ENCODE measurements at regions not wholly inside any gene's neighbourhood (a gene's known extent, or its start where the extent isn't known, plus 50 kb on each side); places are given as distances from the start of the nearest gene placed in this dataset.
A peak's percentile ranks its signal among the peaks of the same experiment; 100 is the strongest.

DNA sequence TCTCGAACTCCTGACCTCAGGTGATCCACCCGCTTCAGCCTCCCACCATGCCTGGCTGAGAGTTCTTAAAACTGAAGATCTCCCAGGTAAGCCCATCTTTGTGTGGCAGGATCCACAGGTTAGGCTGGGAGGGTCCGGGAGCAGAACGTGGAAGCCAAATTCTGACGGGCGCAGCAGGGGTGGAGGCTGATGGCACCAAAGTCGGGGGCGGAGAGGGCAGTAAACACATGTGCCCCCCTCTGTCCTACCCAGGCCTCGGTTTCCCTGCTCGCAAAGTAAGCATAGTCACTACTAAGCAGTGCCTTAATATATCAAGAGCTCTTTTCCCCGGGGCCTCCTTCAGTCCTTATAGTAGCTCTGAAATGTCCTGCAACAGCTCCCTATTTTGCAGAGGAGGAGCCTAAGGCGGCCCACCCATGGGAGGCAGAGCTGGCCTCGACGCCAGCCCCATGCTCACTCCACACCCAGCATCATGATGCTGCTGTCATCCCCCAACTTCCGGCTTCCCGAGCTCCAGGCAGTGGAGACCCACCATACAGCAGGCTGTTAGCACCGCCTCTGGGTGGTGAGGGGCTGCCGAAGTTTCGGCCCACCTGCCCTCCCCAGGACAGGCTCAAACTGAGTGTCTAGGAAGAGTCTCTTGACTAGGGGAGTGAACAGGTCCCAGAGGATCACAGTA lies 230.0 kb downstream of the CTTN start:
- DNase-seq (peak in 1 of 3 donors; percentile 47), ATAC-seq (no peak)
- H3K4me1 ChIP-seq (ENCODE audit: low read depth), result peaks cover 15% of the 10 kb centered on the region
- H3K9me3 ChIP-seq, result no peaks in the 10 kb centered on the region
- intact Hi-C loops (cut with DNase I, micrococcal nuclease), result no loop called here
- H3K4me3 ChIP-seq, result no peak overlapping the region
- TF ChIP-seq, protein P1, sequence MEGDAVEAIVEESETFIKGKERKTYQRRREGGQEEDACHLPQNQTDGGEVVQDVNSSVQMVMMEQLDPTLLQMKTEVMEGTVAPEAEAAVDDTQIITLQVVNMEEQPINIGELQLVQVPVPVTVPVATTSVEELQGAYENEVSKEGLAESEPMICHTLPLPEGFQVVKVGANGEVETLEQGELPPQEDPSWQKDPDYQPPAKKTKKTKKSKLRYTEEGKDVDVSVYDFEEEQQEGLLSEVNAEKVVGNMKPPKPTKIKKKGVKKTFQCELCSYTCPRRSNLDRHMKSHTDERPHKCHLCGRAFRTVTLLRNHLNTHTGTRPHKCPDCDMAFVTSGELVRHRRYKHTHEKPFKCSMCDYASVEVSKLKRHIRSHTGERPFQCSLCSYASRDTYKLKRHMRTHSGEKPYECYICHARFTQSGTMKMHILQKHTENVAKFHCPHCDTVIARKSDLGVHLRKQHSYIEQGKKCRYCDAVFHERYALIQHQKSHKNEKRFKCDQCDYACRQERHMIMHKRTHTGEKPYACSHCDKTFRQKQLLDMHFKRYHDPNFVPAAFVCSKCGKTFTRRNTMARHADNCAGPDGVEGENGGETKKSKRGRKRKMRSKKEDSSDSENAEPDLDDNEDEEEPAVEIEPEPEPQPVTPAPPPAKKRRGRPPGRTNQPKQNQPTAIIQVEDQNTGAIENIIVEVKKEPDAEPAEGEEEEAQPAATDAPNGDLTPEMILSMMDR (IDR thresholded peaks at IDR 0.05), result no peak
- H3K36me3 ChIP-seq (ENCODE audit: low read depth), result no peaks in the 10 kb centered on the region

DNA sequence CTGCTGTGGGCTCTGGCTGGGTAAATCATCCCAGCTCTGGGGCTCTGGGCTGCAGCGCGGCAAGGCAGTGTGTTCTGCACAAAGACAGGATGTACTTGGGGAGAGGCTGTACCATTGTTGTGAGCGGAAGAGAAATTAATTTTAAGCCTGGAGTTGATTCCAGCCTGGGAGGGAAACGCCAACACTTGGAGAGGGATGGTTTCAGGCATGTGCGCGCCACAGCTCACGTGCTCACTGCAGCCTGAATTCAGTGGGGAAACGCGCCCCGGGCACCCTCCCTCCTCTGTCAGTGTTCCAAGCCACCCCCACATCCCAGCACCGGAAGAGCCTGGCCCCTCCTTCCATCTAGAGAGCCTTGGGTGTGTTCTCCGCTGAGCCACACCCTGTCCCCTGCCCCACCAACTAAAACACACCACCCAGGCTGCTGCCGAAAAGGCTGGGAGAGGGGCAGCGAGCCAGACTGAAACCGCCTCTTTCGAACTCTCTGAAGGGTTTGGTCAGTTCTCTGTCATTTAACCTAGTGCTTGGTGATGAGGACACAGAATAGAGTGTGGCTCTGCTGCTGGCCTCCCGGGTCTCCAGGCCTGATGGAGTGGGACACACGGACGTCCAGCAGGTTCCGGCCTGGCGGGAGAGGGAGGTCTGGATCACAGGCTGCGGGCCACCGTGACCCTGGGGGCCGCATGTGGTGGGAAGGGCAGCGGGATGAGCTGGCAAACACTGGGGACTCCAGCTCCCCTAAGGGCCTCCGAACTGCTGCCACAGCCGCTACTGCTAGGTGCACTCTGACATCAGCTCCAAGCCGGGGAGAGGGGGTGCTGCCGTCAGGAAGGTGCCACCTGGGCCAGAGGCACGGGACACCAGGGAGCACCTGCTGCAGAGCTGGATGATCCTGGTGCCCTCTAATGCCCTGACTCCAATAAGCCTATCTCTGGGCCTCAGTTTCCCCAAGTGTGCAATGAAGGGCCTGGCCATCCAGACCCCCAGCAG lies 230.8 kb downstream of the CTTN start:
- TF ChIP-seq, protein P1 (IDR thresholded peaks at IDR 0.05), result no peak
- H3K4me1 ChIP-seq (ENCODE audit: low read depth), result peaks cover 12% of the 10 kb centered on the region
- peak; percentile 75 to 87 (median 76) for DNase-seq
- ATAC-seq, result peak; percentile 82
- H3K4me3 ChIP-seq, result no peak overlapping the region
- H3K9me3 ChIP-seq, result no peaks in the 10 kb centered on the region
- intact Hi-C loops (cut with DNase I, micrococcal nuclease), result no loop called here
- H3K36me3 ChIP-seq (ENCODE audit: low read depth), result no peaks in the 10 kb centered on the region

DNA sequence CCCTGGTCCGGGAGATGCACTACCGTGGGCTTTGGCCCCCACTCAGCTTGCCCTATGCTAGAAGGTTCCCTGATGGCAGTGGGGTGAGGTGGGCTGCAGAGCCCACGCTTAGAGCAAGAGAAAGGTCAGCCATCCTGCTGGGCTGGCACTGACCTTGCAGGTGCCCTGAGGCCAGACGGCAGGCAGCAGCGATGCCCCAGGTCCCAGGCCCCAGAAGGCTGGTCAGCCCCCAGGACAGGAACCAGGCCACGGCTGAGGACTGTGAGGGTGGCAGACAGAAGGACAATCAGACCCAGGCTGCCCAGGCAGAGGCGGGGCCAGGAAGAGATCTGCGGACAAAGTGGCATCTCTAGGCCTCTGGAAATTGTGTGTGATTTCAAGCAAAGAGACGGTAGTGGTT lies 231.7 kb downstream of the CTTN start:
- no peaks in the 10 kb centered on the region for H3K36me3 ChIP-seq (ENCODE audit: low read depth)
- intact Hi-C loops (cut with DNase I, micrococcal nuclease), result no loop called here
- no peak overlapping the region for H3K4me3 ChIP-seq
- no peak for DNase-seq
- H3K9me3 ChIP-seq, result no peaks in the 10 kb centered on the region
- TF ChIP-seq, protein P1 (IDR thresholded peaks at IDR 0.05), result no peak
- peaks cover 12% of the 10 kb centered on the region for H3K4me1 ChIP-seq (ENCODE audit: low read depth)
- no peak for ATAC-seq

DNA sequence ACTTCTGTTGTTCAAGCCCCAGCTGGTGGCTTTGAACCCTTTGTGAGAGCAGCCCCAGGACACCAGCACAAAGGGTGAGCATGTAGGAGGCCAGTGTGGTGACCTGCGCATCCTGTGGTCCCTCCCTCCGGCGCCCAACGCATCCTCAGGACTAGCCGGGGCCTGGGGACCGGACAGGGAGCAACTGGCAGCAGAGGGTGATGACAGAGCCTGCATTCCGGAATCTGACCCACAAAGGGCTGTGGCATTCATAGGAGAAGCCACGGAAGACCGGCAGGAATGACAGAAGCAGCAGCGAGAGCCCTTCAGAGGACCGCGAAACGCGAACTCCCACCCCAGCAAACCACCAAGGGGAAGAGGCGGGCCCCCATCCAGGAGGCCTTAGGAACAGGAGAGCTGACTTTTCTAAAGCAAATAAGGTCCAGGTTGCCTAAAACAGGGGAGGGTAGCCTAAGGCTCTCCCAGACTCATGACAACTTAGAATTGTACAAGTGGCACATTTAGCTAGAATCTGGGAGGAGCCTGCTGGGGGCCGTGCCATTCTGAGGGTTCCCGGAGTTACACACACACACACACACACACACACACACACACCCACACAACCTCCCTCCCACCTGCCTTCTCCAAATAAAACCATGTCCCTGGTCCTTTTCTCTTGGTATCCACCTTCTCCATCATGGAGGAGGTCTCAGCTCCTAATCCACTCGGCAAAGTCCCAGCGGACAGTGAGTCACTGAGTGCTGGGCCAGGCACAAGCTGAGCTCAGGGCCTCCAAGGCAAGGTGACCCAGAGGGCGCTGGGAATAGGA lies 232.7 kb downstream of the CTTN start:
- H3K4me1 ChIP-seq (ENCODE audit: low read depth), result peaks cover 12% of the 10 kb centered on the region
- TF ChIP-seq, protein P1 (IDR thresholded peaks at IDR 0.05), result no peak
- DNase-seq, result no peak
- no peaks in the 10 kb centered on the region for H3K36me3 ChIP-seq (ENCODE audit: low read depth)
- no peak for ATAC-seq
- H3K4me3 ChIP-seq, result no peak overlapping the region
- intact Hi-C loops (cut with DNase I, micrococcal nuclease), result no loop called here
- no peaks in the 10 kb centered on the region for H3K9me3 ChIP-seq

DNA sequence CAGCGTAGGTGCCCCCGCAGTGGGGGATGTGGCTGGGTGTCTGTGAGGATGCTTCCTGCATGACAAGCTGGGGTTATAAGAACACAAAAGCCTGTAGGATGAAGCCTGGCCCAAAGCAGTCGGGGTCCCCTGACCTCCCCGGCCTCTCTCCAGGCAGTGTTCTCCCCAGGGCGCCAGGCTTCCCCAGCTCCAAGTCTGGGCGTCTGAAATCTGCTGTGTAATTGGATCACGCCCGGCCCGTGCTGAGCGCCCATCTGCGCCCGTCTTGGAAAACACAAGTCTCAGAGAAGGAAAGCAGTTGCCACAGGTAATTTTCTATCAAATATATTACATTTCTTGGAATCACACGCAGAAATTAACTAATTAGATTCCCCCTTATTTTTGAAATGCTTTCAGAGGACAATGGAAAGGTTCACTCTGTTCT lies 233.3 kb downstream of the CTTN start:
- DNase-seq, result no peak
- Histone ChIP-seq H3K36me3 (ENCODE audit: low read depth) (no peaks in the 10 kb centered on the region), H3K9me3 (no peaks in the 10 kb centered on the region), H3K4me3 (no peak overlapping the region), H3K4me1 (ENCODE audit: low read depth) (peaks cover 12% of the 10 kb centered on the region)
- TF ChIP-seq, protein P1 (IDR thresholded peaks at IDR 0.05), result no peak
- intact Hi-C loops (cut with DNase I, micrococcal nuclease), result no loop called here
- no peak for ATAC-seq

All from mucosa of descending colon (tissue), 3 donors.